RWPE2 (cell line): ENCODE measurements at regions not wholly inside any gene's neighbourhood (a gene's known extent, or its start where the extent isn't known, plus 50 kb on each side); places are given as distances from the start of the nearest gene placed in this dataset.

Source experiments
- ATAC-seq: fragments of 200-7000 bp; cut with Tn5 transposase; 3 replicates; pipeline ENCODE4 v1.9.1; 2021; ENCODE audit warnings: low read depth
- DNase-seq: peaks from one replicate; pipeline ENCODE4 v3.0.0-alpha.2; 2020; ENCODE audit warnings: low spot score
- H3K27ac ChIP-seq: fragments of 450-650 bp; 2 replicates; pipeline ENCODE4 v1.5.1; 2017; ENCODE audit warnings: mild to moderate bottlenecking; ENCODE audit not compliant: poor library complexity, severe bottlenecking
- H3K27me3 ChIP-seq: fragments of 250-450 bp; sonication (Bioruptor Pico); 2 replicates; pipeline ENCODE4 v1.5.1; 2021; ENCODE audit warnings: mild to moderate bottlenecking, moderate library complexity; ENCODE audit not compliant: insufficient read depth, poor library complexity, severe bottlenecking
- H3K36me3 ChIP-seq: fragments of 250-450 bp; sonication (Bioruptor Pico); 2 replicates; pipeline ENCODE4 v1.5.1; 2020; ENCODE audit warnings: low read depth, mild to moderate bottlenecking, moderate library complexity
- H3K4me1 ChIP-seq: fragments of 250-450 bp; sonication (Bioruptor Pico); 2 replicates; pipeline ENCODE4 v1.5.1; 2021; ENCODE audit warnings: mild to moderate bottlenecking, moderate library complexity; ENCODE audit not compliant: insufficient read depth, poor library complexity, severe bottlenecking
- H3K4me3 ChIP-seq: fragments of 250-450 bp; sonication (Bioruptor Pico); 2 replicates; pipeline ENCODE4 v1.5.1; 2021; ENCODE audit warnings: mild to moderate bottlenecking, moderate library complexity; ENCODE audit not compliant: severe bottlenecking
- H3K9me3 ChIP-seq: fragments of 250-450 bp; sonication (Bioruptor Pico); 2 replicates; pipeline ENCODE4 v1.5.1; 2021; ENCODE audit warnings: mild to moderate bottlenecking, moderate library complexity; ENCODE audit not compliant: severe bottlenecking
- CTCF ChIP-seq: fragments of 450-650 bp; IDR thresholded peaks from one replicate; pipeline ENCODE4 v1.5.1; 2017; ENCODE audit warnings: mild to moderate bottlenecking, moderate library complexity; ENCODE audit not compliant: poor library complexity, severe bottlenecking

- Histone ChIP-seq H3K9me3 (no peaks in the 10 kb centered on the region), H3K4me3 (no peak overlapping the region), H3K36me3 (no peaks in the 10 kb centered on the region), H3K27ac (no peak overlapping the region), H3K27me3 (no peaks in the 10 kb centered on the region), H3K4me1 (no peaks in the 10 kb centered on the region)
- ATAC-seq (no peak), DNase-seq (no peak)
- no peak for TF ChIP-seq CTCF
Measured at GRCh38 chr18:27278131-27278530, 93.0 kb upstream of the CHST9 start.

- no peaks in the 10 kb centered on the region for H3K9me3 ChIP-seq
- ATAC-seq: no peak
- H3K4me1 ChIP-seq: no peaks in the 10 kb centered on the region
- no peak for DNase-seq
- H3K36me3 ChIP-seq: no peaks in the 10 kb centered on the region
- TF ChIP-seq CTCF: no peak
- H3K27me3 ChIP-seq: no peaks in the 10 kb centered on the region
- H3K4me3 ChIP-seq: no peak overlapping the region
- H3K27ac ChIP-seq: no peak overlapping the region
Measured at GRCh38 chr18:27277554-27277953, 92.4 kb upstream of the CHST9 start.

GRCh38 chr18:27276886-27277285 is 91.8 kb upstream of the CHST9 start:
- H3K4me3 ChIP-seq: no peak overlapping the region
- TF ChIP-seq CTCF: no peak
- H3K27ac ChIP-seq: no peak overlapping the region
- no peaks in the 10 kb centered on the region for H3K9me3 ChIP-seq
- H3K36me3 ChIP-seq: no peaks in the 10 kb centered on the region
- no peak for ATAC-seq
- no peaks in the 10 kb centered on the region for H3K27me3 ChIP-seq
- H3K4me1 ChIP-seq: no peaks in the 10 kb centered on the region
- no peak for DNase-seq

GRCh38 chr18:27276479-27276878 is 91.4 kb upstream of the CHST9 start:
- no peaks in the 10 kb centered on the region for H3K36me3 ChIP-seq
- H3K9me3 ChIP-seq: no peaks in the 10 kb centered on the region
- ATAC-seq (no peak), DNase-seq (no peak)
- no peak for TF ChIP-seq CTCF
- no peaks in the 10 kb centered on the region for H3K27me3 ChIP-seq
- no peaks in the 10 kb centered on the region for H3K4me1 ChIP-seq
- H3K4me3 ChIP-seq: no peak overlapping the region
- H3K27ac ChIP-seq: no peak overlapping the region

GRCh38 chr18:27274901-27275300 is 89.8 kb upstream of the CHST9 start:
- Histone ChIP-seq H3K9me3 (no peaks in the 10 kb centered on the region), H3K27me3 (no peaks in the 10 kb centered on the region), H3K4me1 (no peaks in the 10 kb centered on the region), H3K4me3 (no peak overlapping the region), H3K36me3 (no peaks in the 10 kb centered on the region), H3K27ac (no peak overlapping the region)
- no peak for TF ChIP-seq CTCF
- DNase-seq: no peak
- no peak for ATAC-seq
